Keratinocyte (primary cell): ENCODE measurements at regions not wholly inside any gene's neighbourhood (a gene's known extent, or its start where the extent isn't known, plus 50 kb on each side); places are given as distances from the start of the nearest gene placed in this dataset.

Source experiments
- DNase-seq: peaks from one replicate; pipeline ENCODE4 v3.0.0-alpha.2; 2011; ENCODE audit warnings: low read depth, missing footprints, low spot score
- FAIRE-seq: peaks from 2 replicates; lab custom pipeline; 2011; peaks lifted over from hg19 to GRCh38; lab: Jason Lieb, UNC
- H2AFZ ChIP-seq: 2 replicates; pipeline ENCODE4 v1.6.0; 2012; ENCODE audit warnings: low read length, control low read depth, inconsistent platforms; ENCODE audit not compliant: control insufficient read depth
- H3K27ac ChIP-seq: 2 replicates; pipeline ENCODE4 v1.5.1; 2011; ENCODE audit warnings: low read length; ENCODE audit not compliant: control insufficient read depth, insufficient read depth
- H3K27me3 ChIP-seq: 3 replicates; pipeline ENCODE4 v1.6.0; 2011; ENCODE audit warnings: low read length; ENCODE audit not compliant: control insufficient read depth, insufficient read depth; ENCODE audit errors: extremely low read depth
- H3K36me3 ChIP-seq, 2 experiments: 2 replicates in 1 of 2; 3 replicates in 1 of 2; pipeline ENCODE4 v1.5.1; 2011; ENCODE audit warnings: low read length in 2 of 2, mild to moderate bottlenecking in 1 of 2; ENCODE audit not compliant: control insufficient read depth in 2 of 2, insufficient read depth in 2 of 2; ENCODE audit errors: extremely low read depth in 1 of 2
- H3K4me1 ChIP-seq: 3 replicates; pipeline ENCODE4 v1.5.1; 2011; ENCODE audit warnings: low read length; ENCODE audit not compliant: control insufficient read depth, insufficient read depth; ENCODE audit errors: extremely low read depth
- H3K4me2 ChIP-seq: 3 replicates; pipeline ENCODE4 v1.6.0; 2011; ENCODE audit warnings: low read depth, low read length; ENCODE audit not compliant: control insufficient read depth, insufficient read depth; ENCODE audit errors: extremely low read depth
- H3K4me3 ChIP-seq, 3 experiments: fragments of 200-600 bp in 1 of 3; sonication (generic) in 1 of 3; 2 replicates in 2 of 3; 3 replicates in 1 of 3; pipeline ENCODE4 v1.5.1; 2011 to 2016; ENCODE audit warnings: low read length in 3 of 3, mild to moderate bottlenecking in 3 of 3, control low read depth in 2 of 3, inconsistent platforms in 1 of 3, low read depth in 1 of 3, mixed read lengths in 1 of 3, mixed run types in 1 of 3, moderate library complexity in 1 of 3; ENCODE audit not compliant: control insufficient read depth in 2 of 3, insufficient read depth in 2 of 3; ENCODE audit errors: extremely low read depth in 1 of 3
- H3K79me2 ChIP-seq: 2 replicates; pipeline ENCODE4 v1.6.0; 2012; ENCODE audit warnings: low read length; ENCODE audit not compliant: control insufficient read depth, insufficient read depth
- H3K9ac ChIP-seq: 3 replicates; pipeline ENCODE4 v1.6.0; 2011; ENCODE audit warnings: low read length; ENCODE audit not compliant: control insufficient read depth, insufficient read depth; ENCODE audit errors: extremely low read depth
- H3K9me1 ChIP-seq: 3 replicates; pipeline ENCODE4 v1.6.0; 2011; ENCODE audit warnings: low read length; ENCODE audit not compliant: control insufficient read depth, insufficient read depth; ENCODE audit errors: extremely low read depth
- H3K9me3 ChIP-seq: 2 replicates; pipeline ENCODE4 v1.5.1; 2012; ENCODE audit warnings: low read depth, low read length; ENCODE audit not compliant: control insufficient read depth
- H4K20me1 ChIP-seq: 3 replicates; pipeline ENCODE4 v1.6.0; 2011; ENCODE audit warnings: low read length; ENCODE audit not compliant: control insufficient read depth, insufficient read depth; ENCODE audit errors: extremely low read depth
- CTCF ChIP-seq, 3 experiments: IDR thresholded peaks in 1 of 3; conservative IDR thresholded peaks in 1 of 3; optimal IDR thresholded peaks in 1 of 3; 2 replicates in 2 of 3; 3 replicates in 1 of 3; pipeline versions ENCODE3 to v1.5.1; 2011; ENCODE audit warnings: low read length in 3 of 3, mild to moderate bottlenecking in 3 of 3, moderate library complexity in 2 of 3, control low read depth in 1 of 3, inconsistent platforms in 1 of 3; ENCODE audit not compliant: insufficient read depth in 2 of 3; ENCODE audit errors: extremely low read depth in 1 of 3
- EZH2 ChIP-seq: IDR thresholded peaks from one replicate; pipeline ENCODE4 v1.6.1; 2012; ENCODE audit warnings: inconsistent platforms, mild to moderate bottlenecking, low read length, moderate library complexity
- dilution Hi-C: fragments of 300-500 bp; cut with MboI; formaldehyde crosslinking; loops from one replicate; pipeline ENCODE4 v1.7.0; 2020; ENCODE audit warnings: low sequenced_read_pairs; ENCODE audit not compliant: extremely low pct_ligation_motif_present

GRCh38 chr5:17433406-17433805, 64.6 kb upstream of the TAF11L2 start:
- no peak for TF ChIP-seq EZH2
- no peak for TF ChIP-seq CTCF (optimal IDR thresholded peaks at IDR 0.05 in 1 of 3, IDR thresholded peaks at IDR 0.05 in 1 of 3, conservative IDR thresholded peaks at IDR 0.05 in 1 of 3; ENCODE audit: extremely low read depth in 1 of 3, insufficient read depth in 2 of 3, low read length in 3 of 3)
- Histone ChIP-seq H3K4me3 (no peak overlapping the region), H3K9me1 (no peaks in the 10 kb centered on the region), H3K9ac (no peak overlapping the region), H4K20me1 (no peaks in the 10 kb centered on the region), H3K4me2 (no peak overlapping the region), H3K27me3 (no peaks in the 10 kb centered on the region), H3K27ac (no peak overlapping the region), H3K9me3 (no peaks in the 10 kb centered on the region), H2AFZ (no peak overlapping the region), H3K4me1 (no peaks in the 10 kb centered on the region), H3K79me2 (no peaks in the 10 kb centered on the region), H3K36me3 (no peaks in the 10 kb centered on the region)
- dilution Hi-C loops = no loop called here
- FAIRE-seq = no peak
- no peak for DNase-seq

GRCh38 chr5:17434982-17435381, 63.0 kb upstream of the TAF11L2 start:
- no peak overlapping the region for H2AFZ ChIP-seq
- H3K27me3 ChIP-seq = no peaks in the 10 kb centered on the region
- FAIRE-seq (no peak), DNase-seq (no peak)
- no peaks in the 10 kb centered on the region for H3K9me3 ChIP-seq
- TF ChIP-seq EZH2 (no peak), CTCF (optimal IDR thresholded peaks at IDR 0.05 in 1 of 3, IDR thresholded peaks at IDR 0.05 in 1 of 3, conservative IDR thresholded peaks at IDR 0.05 in 1 of 3; ENCODE audit: extremely low read depth in 1 of 3, insufficient read depth in 2 of 3, low read length in 3 of 3) (no peak)
- H3K9me1 ChIP-seq = no peaks in the 10 kb centered on the region
- H3K4me1 ChIP-seq = no peaks in the 10 kb centered on the region
- H3K9ac ChIP-seq = no peak overlapping the region
- no peaks in the 10 kb centered on the region for H4K20me1 ChIP-seq
- no peak overlapping the region for H3K27ac ChIP-seq
- no peaks in the 10 kb centered on the region for H3K36me3 ChIP-seq
- no peak overlapping the region for H3K4me3 ChIP-seq
- dilution Hi-C loops = no loop called here
- no peak overlapping the region for H3K4me2 ChIP-seq
- no peaks in the 10 kb centered on the region for H3K79me2 ChIP-seq
